ENCODE measurements at regions not wholly inside any gene's neighbourhood (a gene's known extent, or its start where the extent isn't known, plus 50 kb on each side); places are given as distances from the start of the nearest gene placed in this dataset.

- TF ChIP-seq POU2F2 (IDR thresholded peaks at IDR 0.05; ENCODE audit: low read depth, low read length), result no peak
- no peak for TF ChIP-seq SPI1 (IDR thresholded peaks at IDR 0.05; ENCODE audit: low read depth, low read length)
- TF ChIP-seq POLR2AphosphoS5 (IDR thresholded peaks at IDR 0.05; ENCODE audit: low read depth, low read length), result no peak
- TF ChIP-seq POLR2A (IDR thresholded peaks at IDR 0.05; ENCODE audit: low read depth, low read length), result no peak
- TF ChIP-seq PAX5 (IDR thresholded peaks at IDR 0.05; ENCODE audit: insufficient read depth, low read length, severe bottlenecking), result no peak
- TF ChIP-seq TAF1 (IDR thresholded peaks at IDR 0.05; ENCODE audit: low read depth, low read length), result no peak
- FAIRE-seq (no peak), DNase-seq (ENCODE audit: insufficient read length, low spot score) (no peak)
These were observed 75.8 kb upstream of the IQCM start for GRCh38 chr4:149891426-149891825.

DNA sequence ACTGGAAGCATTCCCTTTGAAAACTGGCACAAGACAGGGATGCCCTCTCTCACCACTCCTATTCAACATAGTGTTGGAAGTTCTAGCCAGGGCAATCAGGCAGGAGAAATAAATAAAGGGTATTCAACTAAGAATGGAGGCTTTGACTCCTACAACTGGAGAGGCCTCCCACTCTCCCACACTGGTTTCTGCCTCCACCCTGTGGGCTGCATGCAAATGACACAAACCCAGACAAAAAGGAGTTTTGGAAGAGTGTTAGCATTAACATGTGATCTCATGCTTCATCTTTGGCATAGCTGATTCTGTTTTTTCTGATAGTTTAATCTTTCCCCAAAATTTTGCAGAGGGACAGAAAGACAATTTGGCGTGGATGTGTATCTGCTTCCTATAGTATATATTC, 80.8 kb upstream of the IQCM start:
- DNase-seq (ENCODE audit: insufficient read length, low spot score) (no peak), FAIRE-seq (no peak)
- TF ChIP-seq POU2F2 (IDR thresholded peaks at IDR 0.05; ENCODE audit: low read depth, low read length) (no peak), SPI1 (IDR thresholded peaks at IDR 0.05; ENCODE audit: low read depth, low read length) (no peak), PAX5 (IDR thresholded peaks at IDR 0.05; ENCODE audit: insufficient read depth, low read length, severe bottlenecking) (no peak), POLR2AphosphoS5 (IDR thresholded peaks at IDR 0.05; ENCODE audit: low read depth, low read length) (no peak), POLR2A (IDR thresholded peaks at IDR 0.05; ENCODE audit: low read depth, low read length) (no peak)

GRCh38 chr4:149897783-149898182, 82.1 kb upstream of the IQCM start:
- no peak for TF ChIP-seq POLR2A (IDR thresholded peaks at IDR 0.05; ENCODE audit: low read depth, low read length)
- no peak for TF ChIP-seq POU2F2 (IDR thresholded peaks at IDR 0.05; ENCODE audit: low read depth, low read length)
- no peak for TF ChIP-seq PAX5 (IDR thresholded peaks at IDR 0.05; ENCODE audit: insufficient read depth, low read length, severe bottlenecking)
- no peak for TF ChIP-seq TAF1 (IDR thresholded peaks at IDR 0.05; ENCODE audit: low read depth, low read length)
- TF ChIP-seq POLR2AphosphoS5 (IDR thresholded peaks at IDR 0.05; ENCODE audit: low read depth, low read length), result no peak
- DNase-seq (ENCODE audit: insufficient read length, low spot score), result no peak
- no peak for FAIRE-seq

- TF ChIP-seq POLR2A (IDR thresholded peaks at IDR 0.05; ENCODE audit: low read depth, low read length) (no peak), SPI1 (IDR thresholded peaks at IDR 0.05; ENCODE audit: low read depth, low read length) (no peak), POLR2AphosphoS5 (IDR thresholded peaks at IDR 0.05; ENCODE audit: low read depth, low read length) (no peak), POU2F2 (IDR thresholded peaks at IDR 0.05; ENCODE audit: low read depth, low read length) (no peak), PAX5 (IDR thresholded peaks at IDR 0.05; ENCODE audit: insufficient read depth, low read length, severe bottlenecking) (no peak), TAF1 (IDR thresholded peaks at IDR 0.05; ENCODE audit: low read depth, low read length) (no peak)
- DNase-seq (ENCODE audit: insufficient read length, low spot score) (no peak), FAIRE-seq (no peak)
These were observed 85.5 kb upstream of the IQCM start for GRCh38 chr4:149901128-149901527.

DNA sequence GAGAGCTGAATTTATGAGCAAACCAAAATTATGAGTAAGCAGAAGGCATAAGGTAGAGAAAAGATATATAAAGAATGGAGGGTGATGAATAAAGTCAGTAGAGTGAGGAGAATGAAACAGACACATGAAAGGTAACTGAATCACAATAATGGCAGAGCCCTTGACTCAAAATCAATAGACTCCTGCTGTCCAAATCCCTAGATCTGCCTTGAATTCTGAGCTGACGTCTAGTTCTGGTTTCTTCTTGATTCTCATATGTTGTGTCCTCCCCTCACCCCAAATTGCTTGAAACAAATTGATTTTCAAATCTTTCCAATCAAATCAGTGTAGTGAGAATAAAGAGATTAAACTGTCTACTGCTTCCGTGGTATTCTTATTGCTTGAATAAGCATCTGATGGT, 86.6 kb upstream of the IQCM start:
- no peak for DNase-seq (ENCODE audit: insufficient read length, low spot score)
- FAIRE-seq, result no peak
- no peak for TF ChIP-seq PAX5 (IDR thresholded peaks at IDR 0.05; ENCODE audit: insufficient read depth, low read length, severe bottlenecking)

DNA sequence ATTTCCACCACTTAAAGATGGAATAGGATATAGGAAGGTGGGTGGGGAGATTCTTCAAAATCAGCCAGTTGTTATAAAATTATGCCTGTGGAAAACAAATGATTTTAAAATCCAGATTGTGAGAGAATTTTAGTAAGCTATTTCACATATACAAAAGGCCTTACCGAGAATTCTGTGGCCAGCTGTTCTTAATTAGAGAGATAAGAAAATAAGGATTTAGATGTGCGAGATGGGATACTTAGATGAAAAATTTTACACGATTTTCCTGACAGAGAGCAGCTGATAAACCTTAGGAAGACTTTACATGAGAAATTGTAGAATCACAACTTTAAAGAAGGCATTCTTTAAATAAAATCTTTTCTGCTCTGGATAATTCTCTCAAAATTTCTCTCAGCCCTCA, 94.5 kb upstream of the IQCM start:
- TF ChIP-seq PAX5 (IDR thresholded peaks at IDR 0.05; ENCODE audit: insufficient read depth, low read length, severe bottlenecking) (no peak), TAF1 (IDR thresholded peaks at IDR 0.05; ENCODE audit: low read depth, low read length) (no peak), POLR2AphosphoS5 (IDR thresholded peaks at IDR 0.05; ENCODE audit: low read depth, low read length) (no peak), SPI1 (IDR thresholded peaks at IDR 0.05; ENCODE audit: low read depth, low read length) (no peak), POLR2A (IDR thresholded peaks at IDR 0.05; ENCODE audit: low read depth, low read length) (no peak), POU2F2 (IDR thresholded peaks at IDR 0.05; ENCODE audit: low read depth, low read length) (no peak)
- no peak for FAIRE-seq
- DNase-seq (ENCODE audit: insufficient read length, low spot score), result no peak

GRCh38 chr4:149910604-149911350, 95.1 kb upstream of the IQCM start:
- TF ChIP-seq SPI1 (IDR thresholded peaks at IDR 0.05; ENCODE audit: low read depth, low read length) (no peak), PAX5 (IDR thresholded peaks at IDR 0.05; ENCODE audit: insufficient read depth, low read length, severe bottlenecking) (no peak), POU2F2 (IDR thresholded peaks at IDR 0.05; ENCODE audit: low read depth, low read length) (no peak), TAF1 (IDR thresholded peaks at IDR 0.05; ENCODE audit: low read depth, low read length) (no peak), POLR2A (IDR thresholded peaks at IDR 0.05; ENCODE audit: low read depth, low read length) (no peak), POLR2AphosphoS5 (IDR thresholded peaks at IDR 0.05; ENCODE audit: low read depth, low read length) (no peak)
- no peak for FAIRE-seq
- DNase-seq (ENCODE audit: insufficient read length, low spot score), result no peak

DNA sequence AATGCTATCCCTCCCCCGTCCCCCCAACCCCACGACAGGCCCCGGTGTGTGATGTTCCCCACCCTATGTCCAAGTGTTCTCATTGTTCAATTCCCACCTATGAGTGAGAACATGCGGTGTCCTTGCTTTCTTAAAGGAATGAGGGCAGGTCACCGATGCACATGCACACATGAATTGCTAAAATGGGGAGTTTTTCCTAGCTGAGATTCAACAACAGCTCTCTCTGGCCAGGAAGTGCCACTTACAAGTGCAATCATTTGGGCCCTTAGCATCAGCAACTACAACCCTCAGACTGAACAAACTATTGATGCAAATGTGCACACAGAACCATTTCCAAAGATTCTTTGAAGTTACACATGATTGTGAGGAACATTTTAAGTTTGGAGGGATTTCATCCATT, 95.7 kb upstream of the IQCM start:
- no peak for FAIRE-seq
- TF ChIP-seq POLR2AphosphoS5 (IDR thresholded peaks at IDR 0.05; ENCODE audit: low read depth, low read length), result no peak
- TF ChIP-seq PAX5 (IDR thresholded peaks at IDR 0.05; ENCODE audit: insufficient read depth, low read length, severe bottlenecking), result no peak
- TF ChIP-seq TAF1 (IDR thresholded peaks at IDR 0.05; ENCODE audit: low read depth, low read length), result no peak
- TF ChIP-seq POU2F2 (IDR thresholded peaks at IDR 0.05; ENCODE audit: low read depth, low read length), result no peak
- TF ChIP-seq POLR2A (IDR thresholded peaks at IDR 0.05; ENCODE audit: low read depth, low read length), result no peak
- TF ChIP-seq SPI1 (IDR thresholded peaks at IDR 0.05; ENCODE audit: low read depth, low read length), result no peak
- DNase-seq (ENCODE audit: insufficient read length, low spot score), result no peak

GRCh38 chr4:149912000-149912399, 96.4 kb upstream of the IQCM start:
- FAIRE-seq, result no peak
- DNase-seq (ENCODE audit: insufficient read length, low spot score), result no peak

More at GRCh38 chr4:149912000-149912399, 96.4 kb upstream of the IQCM start:
- TF ChIP-seq PAX5 (IDR thresholded peaks at IDR 0.05; ENCODE audit: insufficient read depth, low read length, severe bottlenecking), result no peak
- no peak for TF ChIP-seq POU2F2 (IDR thresholded peaks at IDR 0.05; ENCODE audit: low read depth, low read length)
- no peak for TF ChIP-seq POLR2A (IDR thresholded peaks at IDR 0.05; ENCODE audit: low read depth, low read length)
- no peak for TF ChIP-seq TAF1 (IDR thresholded peaks at IDR 0.05; ENCODE audit: low read depth, low read length)
- TF ChIP-seq SPI1 (IDR thresholded peaks at IDR 0.05; ENCODE audit: low read depth, low read length), result no peak
- TF ChIP-seq POLR2AphosphoS5 (IDR thresholded peaks at IDR 0.05; ENCODE audit: low read depth, low read length), result no peak

All from GM12891 (cell line).